ENCODE measurements at regions not wholly inside any gene's neighbourhood (a gene's known extent, or its start where the extent isn't known, plus 50 kb on each side); places are given as distances from the start of the nearest gene placed in this dataset.

GRCh38 chr2:217121565-217121964 is 261.7 kb upstream of the TNP1 start:
- TF ChIP-seq CTCF (IDR thresholded peaks at IDR 0.05; ENCODE audit: unreplicated experiment), result no peak
- no peak overlapping the region for H3K27ac Mint-ChIP-seq (ENCODE audit: unreplicated experiment)
- no peak overlapping the region for H3K4me3 Mint-ChIP-seq (ENCODE audit: unreplicated experiment)
- H3K9me3 Mint-ChIP-seq (ENCODE audit: unreplicated experiment), result no peaks in the 10 kb centered on the region
- DNase-seq (ENCODE audit: low spot score), result no peak
- no peaks in the 10 kb centered on the region for H3K36me3 Mint-ChIP-seq (ENCODE audit: low read depth, unreplicated experiment)
- H3K27me3 Mint-ChIP-seq (ENCODE audit: unreplicated experiment), result peaks cover 4% of the 10 kb centered on the region
- peaks cover 34% of the 10 kb centered on the region for H3K4me1 Mint-ChIP-seq (ENCODE audit: unreplicated experiment)

DNA sequence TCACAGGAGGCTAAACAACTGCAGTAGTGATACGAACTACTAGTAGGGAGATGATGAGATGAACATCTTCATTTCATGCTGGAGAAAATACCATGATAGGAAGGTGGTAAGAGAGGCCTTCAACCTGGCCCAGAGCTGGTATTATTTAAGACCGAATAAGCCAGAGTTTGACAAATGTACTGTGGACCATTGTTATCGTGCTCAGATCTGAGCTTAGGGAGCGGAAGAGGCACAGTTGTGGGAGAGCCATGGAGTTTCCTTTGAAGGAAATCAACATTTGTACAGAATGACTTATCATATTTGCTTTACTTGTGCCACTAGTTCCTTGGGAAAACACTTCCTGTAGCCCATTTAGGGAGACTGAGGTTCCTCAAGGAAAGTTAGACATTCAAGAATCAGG is 260.6 kb upstream of the TNP1 start:
- peaks cover 4% of the 10 kb centered on the region for H3K27me3 Mint-ChIP-seq (ENCODE audit: unreplicated experiment)
- peaks cover 41% of the 10 kb centered on the region for H3K4me1 Mint-ChIP-seq (ENCODE audit: unreplicated experiment)
- no peaks in the 10 kb centered on the region for H3K9me3 Mint-ChIP-seq (ENCODE audit: unreplicated experiment)
- DNase-seq (ENCODE audit: low spot score), result no peak
- no peaks in the 10 kb centered on the region for H3K36me3 Mint-ChIP-seq (ENCODE audit: low read depth, unreplicated experiment)
- no peak for TF ChIP-seq CTCF (IDR thresholded peaks at IDR 0.05; ENCODE audit: unreplicated experiment)
- no peak overlapping the region for H3K4me3 Mint-ChIP-seq (ENCODE audit: unreplicated experiment)
- no peak overlapping the region for H3K27ac Mint-ChIP-seq (ENCODE audit: unreplicated experiment)

DNA sequence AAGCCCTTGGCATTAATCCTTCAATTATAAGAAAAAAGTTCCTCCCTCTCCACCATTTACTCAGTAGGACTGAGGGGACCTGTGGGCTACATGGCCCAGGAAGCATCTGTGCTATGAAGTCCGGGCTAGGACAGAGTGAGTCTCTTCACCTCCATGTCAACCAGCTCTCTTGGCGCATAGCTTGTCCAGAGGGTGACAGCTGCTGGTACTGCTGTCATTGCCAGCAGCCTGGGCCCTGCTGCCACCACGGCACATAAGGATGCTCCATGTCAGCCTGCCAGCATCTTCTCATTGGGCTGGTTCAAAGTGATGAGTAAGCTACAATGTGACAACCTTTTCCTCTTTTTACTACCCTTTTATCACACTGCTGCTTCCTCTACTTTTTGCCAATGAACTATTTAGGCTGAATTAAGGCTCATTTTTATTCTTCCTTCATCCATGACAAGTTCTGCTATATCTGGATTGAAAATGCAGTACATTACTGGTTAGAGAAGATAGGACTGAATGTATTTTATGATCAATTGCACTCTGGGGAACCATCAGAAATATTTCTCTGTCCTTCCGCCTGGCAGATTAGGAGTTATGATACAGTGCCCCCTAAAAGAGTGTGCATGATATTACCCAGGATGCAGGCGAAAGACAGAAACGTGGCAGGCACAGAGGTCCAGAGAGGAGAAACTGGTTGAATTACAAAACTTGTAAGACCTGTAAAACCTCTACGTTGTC is 258.9 kb upstream of the TNP1 start:
- Mint-ChIP-seq H3K4me3 (ENCODE audit: unreplicated experiment) (no peak overlapping the region), H3K9me3 (ENCODE audit: unreplicated experiment) (no peaks in the 10 kb centered on the region), H3K27ac (ENCODE audit: unreplicated experiment) (no peak overlapping the region), H3K36me3 (ENCODE audit: low read depth, unreplicated experiment) (no peaks in the 10 kb centered on the region), H3K4me1 (ENCODE audit: unreplicated experiment) (peaks cover 31% of the 10 kb centered on the region), H3K27me3 (ENCODE audit: unreplicated experiment) (peaks cover 2% of the 10 kb centered on the region)
- TF ChIP-seq CTCF (IDR thresholded peaks at IDR 0.05; ENCODE audit: unreplicated experiment), result no peak
- DNase-seq (ENCODE audit: low spot score), result no peak

DNA sequence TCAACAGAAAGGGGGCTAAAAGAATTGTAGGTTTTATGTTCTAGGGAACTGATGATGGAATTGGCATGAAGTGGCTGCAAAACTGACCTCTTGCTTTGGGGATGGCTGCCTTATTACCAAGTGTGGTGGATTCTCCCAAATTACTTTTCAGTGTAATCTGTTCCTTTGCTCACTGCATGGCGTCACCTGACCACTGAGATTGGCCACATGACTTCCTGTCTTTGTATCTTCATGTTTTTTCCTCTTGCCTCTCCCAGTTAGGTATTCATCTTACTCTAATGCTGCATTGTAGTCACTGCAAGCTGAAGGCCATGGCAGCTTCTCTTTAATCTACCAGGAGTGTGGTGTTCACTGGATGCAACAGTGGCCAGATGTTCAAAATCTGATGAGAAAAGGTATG is 257.7 kb upstream of the TNP1 start:
- H3K4me1 Mint-ChIP-seq (ENCODE audit: unreplicated experiment), result peaks cover 31% of the 10 kb centered on the region
- DNase-seq (ENCODE audit: low spot score), result no peak
- H3K9me3 Mint-ChIP-seq (ENCODE audit: unreplicated experiment), result no peaks in the 10 kb centered on the region
- peaks cover 2% of the 10 kb centered on the region for H3K27me3 Mint-ChIP-seq (ENCODE audit: unreplicated experiment)
- no peak overlapping the region for H3K4me3 Mint-ChIP-seq (ENCODE audit: unreplicated experiment)
- TF ChIP-seq CTCF (IDR thresholded peaks at IDR 0.05; ENCODE audit: unreplicated experiment), result no peak
- H3K27ac Mint-ChIP-seq (ENCODE audit: unreplicated experiment), result no peak overlapping the region
- H3K36me3 Mint-ChIP-seq (ENCODE audit: low read depth, unreplicated experiment), result no peaks in the 10 kb centered on the region

- no peak for TF ChIP-seq CTCF (IDR thresholded peaks at IDR 0.05; ENCODE audit: unreplicated experiment)
- Mint-ChIP-seq H3K36me3 (ENCODE audit: low read depth, unreplicated experiment) (no peaks in the 10 kb centered on the region), H3K27ac (ENCODE audit: unreplicated experiment) (no peak overlapping the region), H3K4me3 (ENCODE audit: unreplicated experiment) (no peak overlapping the region), H3K4me1 (ENCODE audit: unreplicated experiment) (peaks cover 31% of the 10 kb centered on the region), H3K27me3 (ENCODE audit: unreplicated experiment) (peaks cover 2% of the 10 kb centered on the region), H3K9me3 (ENCODE audit: unreplicated experiment) (no peaks in the 10 kb centered on the region)
- no peak for DNase-seq (ENCODE audit: low spot score)
Observed at GRCh38 chr2:217116610-217117009, 256.7 kb upstream of the TNP1 start.
